HL-60 (cell line): ENCODE measurements at regions not wholly inside any gene's neighbourhood (a gene's known extent, or its start where the extent isn't known, plus 50 kb on each side); places are given as distances from the start of the nearest gene placed in this dataset.

Experiments
- DNase-seq, 2 experiments: peaks; one replicate each; pipeline ENCODE4 v3.0.0-alpha.2; 2010 to 2020; ENCODE audit warnings: low read depth in 1 of 2, low spot score in 1 of 2
- H3K27ac ChIP-seq: fragments of 250-450 bp; sonication (Bioruptor Pico); replicated peaks from 2 replicates; pipeline ENCODE4 v1.5.1; 2020; ENCODE audit warnings: mild to moderate bottlenecking, moderate library complexity
- H3K27me3 ChIP-seq: fragments of 250-450 bp; sonication (Bioruptor Pico); 2 replicates; pipeline ENCODE4 v1.5.1; 2021; ENCODE audit warnings: mild to moderate bottlenecking, moderate library complexity; ENCODE audit not compliant: insufficient read depth, poor library complexity, severe bottlenecking
- H3K4me3 ChIP-seq: replicated peaks from 2 replicates; pipeline ENCODE4 v1.5.1; 2011; ENCODE audit warnings: mild to moderate bottlenecking, control low read depth, low read length; ENCODE audit not compliant: insufficient read depth
- CTCF ChIP-seq: IDR thresholded peaks from one replicate; pipeline ENCODE4 v1.5.1; 2011; ENCODE audit warnings: low read length, control low read depth, inconsistent platforms; ENCODE audit not compliant: insufficient read depth
- GABPA ChIP-seq: IDR thresholded peaks from 2 replicates; pipeline ENCODE4 v1.6.1; 2012; ENCODE audit warnings: low read depth
- POLR2AphosphoS5 ChIP-seq: IDR thresholded peaks from 2 replicates; pipeline ENCODE4 v1.6.1; 2012; ENCODE audit warnings: low read depth
- REST ChIP-seq: IDR thresholded peaks from 2 replicates; pipeline ENCODE4 v1.6.1; 2012; ENCODE audit warnings: low read depth; ENCODE audit not compliant: insufficient replicate concordance
- SPI1 ChIP-seq: IDR thresholded peaks from 2 replicates; pipeline ENCODE4 v1.6.1; 2012; ENCODE audit warnings: low read depth, mild to moderate bottlenecking, borderline replicate concordance

- Histone ChIP-seq H3K27ac (no peak overlapping the region), H3K27me3 (no peaks in the 10 kb centered on the region), H3K4me3 (no peak overlapping the region)
- no peak for DNase-seq
- TF ChIP-seq SPI1 (no peak), POLR2AphosphoS5 (no peak), GABPA (no peak)
These were observed 428.6 kb upstream of the TLE4 start for GRCh38 chr9:79143211-79143610.

- Histone ChIP-seq H3K4me3 (no peak overlapping the region), H3K27me3 (no peaks in the 10 kb centered on the region), H3K27ac (no peak overlapping the region)
- no peak for DNase-seq
- no peak for TF ChIP-seq CTCF
- no peak for TF ChIP-seq SPI1
- no peak for TF ChIP-seq REST
- no peak for TF ChIP-seq GABPA
- TF ChIP-seq POLR2AphosphoS5, result no peak
These were observed 426.3 kb upstream of the TLE4 start for GRCh38 chr9:79145442-79145841.

DNA sequence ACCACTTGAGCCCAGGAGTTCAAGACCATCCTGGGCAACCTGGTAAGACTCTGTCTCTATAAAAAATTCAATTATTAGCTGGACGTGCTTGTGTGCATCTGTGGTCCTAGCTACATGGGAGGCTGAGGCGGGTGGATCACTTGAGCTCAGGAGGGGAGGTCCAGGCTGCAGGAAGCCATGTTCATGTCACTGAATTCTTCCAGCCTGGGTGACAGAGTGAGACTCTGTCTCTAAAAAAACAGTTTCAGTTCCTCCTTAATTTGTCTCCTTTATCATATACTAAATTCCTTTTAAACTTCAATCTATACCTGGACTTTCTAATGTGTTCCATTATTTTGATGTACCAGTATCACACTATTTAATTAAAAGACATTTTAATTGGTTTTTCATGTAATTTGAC lies 422.2 kb upstream of the TLE4 start:
- no peak for DNase-seq
- TF ChIP-seq SPI1, result no peak
- no peak for TF ChIP-seq POLR2AphosphoS5
- no peak for TF ChIP-seq CTCF
- TF ChIP-seq GABPA, result no peak
- no peak for TF ChIP-seq REST

GRCh38 chr9:79151791-79152190 lies 420.0 kb upstream of the TLE4 start:
- no peak for TF ChIP-seq POLR2AphosphoS5
- no peak for TF ChIP-seq CTCF
- no peak for TF ChIP-seq SPI1
- TF ChIP-seq REST, result no peak
- TF ChIP-seq GABPA, result no peak
- no peak for DNase-seq
- H3K27me3 ChIP-seq, result no peaks in the 10 kb centered on the region

More for the DNA sequence above, 422.2 kb upstream of the TLE4 start:
- H3K4me3 ChIP-seq, result no peak overlapping the region
- H3K27me3 ChIP-seq, result no peaks in the 10 kb centered on the region
- no peak overlapping the region for H3K27ac ChIP-seq

More at GRCh38 chr9:79151791-79152190, 420.0 kb upstream of the TLE4 start:
- Histone ChIP-seq H3K4me3 (no peak overlapping the region), H3K27ac (no peak overlapping the region)
